H1 (cell line): ENCODE measurements at regions not wholly inside any gene's neighbourhood (a gene's known extent, or its start where the extent isn't known, plus 50 kb on each side); places are given as distances from the start of the nearest gene placed in this dataset.

Experiments used
- FOSL1 ChIP-seq: IDR thresholded peaks from 2 replicates; pipeline ENCODE4 v1.6.1; 2011; ENCODE audit warnings: mild to moderate bottlenecking, low read depth, low read length, moderate library complexity; ENCODE audit not compliant: insufficient read depth
- POLR2A ChIP-seq, 2 experiments: IDR thresholded peaks; 1 replicate in 1 of 2; 2 replicates in 1 of 2; pipeline ENCODE4 v1.6.1; 2011; ENCODE audit warnings: low read depth in 2 of 2, low read length in 2 of 2, mild to moderate bottlenecking in 2 of 2; ENCODE audit errors: control extremely low read depth in 1 of 2
- POLR2AphosphoS5 ChIP-seq: IDR thresholded peaks from 2 replicates; pipeline ENCODE4 v1.6.1; 2011; ENCODE audit warnings: low read depth, low read length
- TF ChIP-seq, protein P1 (sequence below), 3 experiments: IDR thresholded peaks; 1 replicate in 2 of 3; 2 replicates in 1 of 3; pipeline versions ENCODE4 v1.5.1 to v1.6.1; 2011; ENCODE audit warnings: low read length in 3 of 3, mild to moderate bottlenecking in 3 of 3, inconsistent platforms in 2 of 3, low read depth in 1 of 3, moderate library complexity in 1 of 3; ENCODE audit not compliant: insufficient read depth in 1 of 3; ENCODE audit errors: control extremely low read depth in 1 of 3

GRCh38 chr2:126777620-126777978, 121.1 kb upstream of the TEX51 start:
- no peak for TF ChIP-seq POLR2AphosphoS5
- no peak for TF ChIP-seq FOSL1
- TF ChIP-seq, protein P1, sequence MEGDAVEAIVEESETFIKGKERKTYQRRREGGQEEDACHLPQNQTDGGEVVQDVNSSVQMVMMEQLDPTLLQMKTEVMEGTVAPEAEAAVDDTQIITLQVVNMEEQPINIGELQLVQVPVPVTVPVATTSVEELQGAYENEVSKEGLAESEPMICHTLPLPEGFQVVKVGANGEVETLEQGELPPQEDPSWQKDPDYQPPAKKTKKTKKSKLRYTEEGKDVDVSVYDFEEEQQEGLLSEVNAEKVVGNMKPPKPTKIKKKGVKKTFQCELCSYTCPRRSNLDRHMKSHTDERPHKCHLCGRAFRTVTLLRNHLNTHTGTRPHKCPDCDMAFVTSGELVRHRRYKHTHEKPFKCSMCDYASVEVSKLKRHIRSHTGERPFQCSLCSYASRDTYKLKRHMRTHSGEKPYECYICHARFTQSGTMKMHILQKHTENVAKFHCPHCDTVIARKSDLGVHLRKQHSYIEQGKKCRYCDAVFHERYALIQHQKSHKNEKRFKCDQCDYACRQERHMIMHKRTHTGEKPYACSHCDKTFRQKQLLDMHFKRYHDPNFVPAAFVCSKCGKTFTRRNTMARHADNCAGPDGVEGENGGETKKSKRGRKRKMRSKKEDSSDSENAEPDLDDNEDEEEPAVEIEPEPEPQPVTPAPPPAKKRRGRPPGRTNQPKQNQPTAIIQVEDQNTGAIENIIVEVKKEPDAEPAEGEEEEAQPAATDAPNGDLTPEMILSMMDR (IDR thresholded peaks at IDR 0.05; ENCODE audit: control extremely low read depth in 1 of 3, insufficient read depth in 1 of 3, low read depth in 1 of 3, low read length in 3 of 3) = no peak
- TF ChIP-seq POLR2A (IDR thresholded peaks at IDR 0.05; ENCODE audit: control extremely low read depth in 1 of 2, low read depth in 2 of 2, low read length in 2 of 2) = no peak
